ENCODE measurements at regions not wholly inside any gene's neighbourhood (a gene's known extent, or its start where the extent isn't known, plus 50 kb on each side); places are given as distances from the start of the nearest gene placed in this dataset.

- no peak for DNase-seq
Observed at GRCh38 chr7:28231176-28231575, 50.6 kb upstream of the JAZF1 start.

GRCh38 chr7:28236560-28236959, 56.0 kb upstream of the JAZF1 start:
- no peak for DNase-seq

GRCh38 chr7:28237363-28237762, 56.8 kb upstream of the JAZF1 start:
- DNase-seq: no peak

GRCh38 chr7:28239823-28240204, 59.2 kb upstream of the JAZF1 start:
- peak in 1 of 2 experiments; percentile 32 for DNase-seq

- no peak for DNase-seq
Observed at GRCh38 chr7:28240481-28240880, 59.9 kb upstream of the JAZF1 start.

GRCh38 chr7:28243861-28244260, 63.3 kb upstream of the JAZF1 start:
- no peak for DNase-seq

GRCh38 chr7:28245123-28245878, 64.7 kb upstream of the JAZF1 start:
- no peak for DNase-seq

- DNase-seq: no peak
Observed at GRCh38 chr7:28246921-28247461, 66.4 kb upstream of the JAZF1 start.

GRCh38 chr7:28258240-28258639, 77.6 kb upstream of the JAZF1 start:
- DNase-seq: no peak

- no peak for DNase-seq
Observed at GRCh38 chr7:28260969-28261368, 80.4 kb upstream of the JAZF1 start.

- no peak for DNase-seq
Observed at GRCh38 chr7:28263622-28264271, 83.2 kb upstream of the JAZF1 start.

- no peak for DNase-seq
Observed at GRCh38 chr7:28266402-28266801, 85.8 kb upstream of the JAZF1 start.

GRCh38 chr7:28267012-28267411, 86.4 kb upstream of the JAZF1 start:
- DNase-seq: no peak

GRCh38 chr7:28269700-28270361, 89.2 kb upstream of the JAZF1 start:
- DNase-seq: no peak

- no peak for DNase-seq
Observed at GRCh38 chr7:28270536-28270935, 89.9 kb upstream of the JAZF1 start.

GRCh38 chr7:28272461-28272877, 91.9 kb upstream of the JAZF1 start:
- no peak for DNase-seq

GRCh38 chr7:28276298-28276697, 95.7 kb upstream of the JAZF1 start:
- no peak for DNase-seq

- DNase-seq: no peak
Observed at GRCh38 chr7:28277364-28277763, 96.8 kb upstream of the JAZF1 start.

GRCh38 chr7:28277958-28278357, 97.4 kb upstream of the JAZF1 start:
- no peak for DNase-seq

- DNase-seq: no peak
Observed at GRCh38 chr7:28280516-28280915, 99.9 kb upstream of the JAZF1 start.

GRCh38 chr7:28290496-28290895, 109.9 kb upstream of the JAZF1 start:
- no peak for DNase-seq

- DNase-seq: no peak
Observed at GRCh38 chr7:28291559-28291958, 111.0 kb upstream of the JAZF1 start.

GRCh38 chr7:28292834-28293526, 112.4 kb upstream of the JAZF1 start:
- no peak for DNase-seq
